Lower leg skin (tissue), 4 donors: ENCODE measurements at regions not wholly inside any gene's neighbourhood (a gene's known extent, or its start where the extent isn't known, plus 50 kb on each side); places are given as distances from the start of the nearest gene placed in this dataset.

Source experiments
- DNase-seq, 2 donors: peaks; one replicate each; pipeline ENCODE4 v3.0.0-alpha.2; 2019; ENCODE audit warnings: low spot score in 2 of 2
- H3K4me3 ChIP-seq: fragments of 200-600 bp; sonication (generic); 2 replicates; pipeline ENCODE4 v1.5.1; 2017; ENCODE audit warnings: mild to moderate bottlenecking, low read depth; ENCODE audit not compliant: poor library complexity, severe bottlenecking
- POLR2A ChIP-seq, 2 donors: fragments of 450-650 bp; IDR thresholded peaks; one replicate each; pipeline ENCODE4 v1.6.1; 2016 to 2017; ENCODE audit warnings: antibody characterized with exemption in 2 of 2, mild to moderate bottlenecking in 1 of 2, moderate library complexity in 1 of 2
- WGBS, 2 donors: methylation state at CpG; one replicate each; pipeline ENCODE4 v1.1.5; 2018; 5-methylcytosine and 5-hydroxymethylcytosine counted together
- intact Hi-C: fragments of 100-400 bp; cut with DNase I; formaldehyde crosslinking; loops from one replicate; pipeline ENCODE4 v1.15.0; 2023; ENCODE audit warnings: low total_unique reads
- TF ChIP-seq, protein P1 (sequence below), 3 donors: fragments of 450-650 bp; IDR thresholded peaks; one replicate each; pipeline ENCODE4 v1.5.1; 2016; ENCODE audit warnings: antibody characterized with exemption in 3 of 3, mild to moderate bottlenecking in 3 of 3, moderate library complexity in 2 of 3

DNA sequence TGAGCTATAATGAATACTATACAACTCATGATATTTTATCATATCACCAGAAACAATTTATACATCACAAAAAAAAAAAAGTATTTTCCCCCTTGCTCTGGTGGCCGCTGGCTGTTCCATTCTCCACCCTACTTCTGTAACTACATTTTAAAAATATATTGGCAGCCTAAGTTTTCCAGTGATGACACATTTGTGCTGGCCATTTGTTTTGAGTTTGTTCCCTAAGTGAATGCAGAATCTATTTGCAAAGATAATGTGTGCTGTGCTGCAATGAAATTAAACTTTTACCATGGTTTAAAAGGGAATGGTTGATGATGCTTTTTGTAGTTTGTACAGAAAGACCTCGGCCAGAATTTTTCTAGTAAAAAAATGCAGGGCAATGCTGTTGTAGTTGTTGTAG is 1092.8 kb downstream of the TMTC2 start:
- intact Hi-C loops: no loop called here
- H3K4me3 ChIP-seq: no peak overlapping the region
- no peak for DNase-seq
- 59 to 60% methylated on average over 2 of the region's 2 CpGs for WGBS, 2 donors
- TF ChIP-seq, protein P1, sequence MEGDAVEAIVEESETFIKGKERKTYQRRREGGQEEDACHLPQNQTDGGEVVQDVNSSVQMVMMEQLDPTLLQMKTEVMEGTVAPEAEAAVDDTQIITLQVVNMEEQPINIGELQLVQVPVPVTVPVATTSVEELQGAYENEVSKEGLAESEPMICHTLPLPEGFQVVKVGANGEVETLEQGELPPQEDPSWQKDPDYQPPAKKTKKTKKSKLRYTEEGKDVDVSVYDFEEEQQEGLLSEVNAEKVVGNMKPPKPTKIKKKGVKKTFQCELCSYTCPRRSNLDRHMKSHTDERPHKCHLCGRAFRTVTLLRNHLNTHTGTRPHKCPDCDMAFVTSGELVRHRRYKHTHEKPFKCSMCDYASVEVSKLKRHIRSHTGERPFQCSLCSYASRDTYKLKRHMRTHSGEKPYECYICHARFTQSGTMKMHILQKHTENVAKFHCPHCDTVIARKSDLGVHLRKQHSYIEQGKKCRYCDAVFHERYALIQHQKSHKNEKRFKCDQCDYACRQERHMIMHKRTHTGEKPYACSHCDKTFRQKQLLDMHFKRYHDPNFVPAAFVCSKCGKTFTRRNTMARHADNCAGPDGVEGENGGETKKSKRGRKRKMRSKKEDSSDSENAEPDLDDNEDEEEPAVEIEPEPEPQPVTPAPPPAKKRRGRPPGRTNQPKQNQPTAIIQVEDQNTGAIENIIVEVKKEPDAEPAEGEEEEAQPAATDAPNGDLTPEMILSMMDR (IDR thresholded peaks at IDR 0.05): no peak
- TF ChIP-seq POLR2A (IDR thresholded peaks at IDR 0.05): no peak

DNA sequence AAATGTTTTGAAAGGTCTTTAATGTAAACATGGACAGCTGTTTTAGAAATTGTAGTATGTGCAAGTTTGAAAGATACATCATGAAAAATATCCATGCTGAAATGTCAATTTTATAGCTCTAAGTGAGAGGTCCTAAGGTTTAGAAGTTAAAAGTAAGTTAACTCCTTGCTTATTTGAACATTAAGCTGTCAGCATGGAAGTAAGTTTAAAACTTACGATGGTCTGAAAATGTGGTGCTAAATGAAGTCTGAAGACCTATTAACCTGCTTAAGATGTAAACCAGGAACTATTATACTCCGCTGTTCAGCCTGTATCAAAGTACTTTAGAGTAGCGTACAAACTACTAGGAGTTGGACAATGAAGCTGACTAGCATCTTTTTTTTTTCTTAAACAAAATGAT is 1082.4 kb downstream of the TMTC2 start:
- no peak overlapping the region for H3K4me3 ChIP-seq
- no peak for DNase-seq
- TF ChIP-seq, protein P1 (IDR thresholded peaks at IDR 0.05): no peak
- no peak for TF ChIP-seq POLR2A (IDR thresholded peaks at IDR 0.05)
- 87 to 88% methylated on average over 3 of the region's 3 CpGs for WGBS, 2 donors
- intact Hi-C loops: no loop called here

DNA sequence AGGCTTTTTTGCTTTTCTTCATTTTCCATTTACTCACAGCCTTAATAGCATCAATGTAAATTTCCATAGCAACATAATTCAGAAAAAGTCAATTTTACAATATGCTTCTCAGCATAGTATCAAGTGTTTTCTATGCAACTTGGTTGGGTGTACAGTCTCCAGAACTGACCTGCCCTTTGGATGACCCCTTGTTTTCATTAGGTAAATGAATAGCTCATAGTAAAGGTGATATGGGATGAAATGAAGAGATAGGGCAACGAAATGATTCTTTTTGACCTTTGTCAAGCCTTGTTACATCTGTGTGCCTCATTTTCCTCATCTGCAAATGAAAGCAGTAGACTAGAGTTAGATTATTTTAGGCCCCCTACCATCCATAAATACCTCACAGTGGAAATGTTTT is 1081.0 kb downstream of the TMTC2 start:
- DNase-seq: no peak
- H3K4me3 ChIP-seq: no peak overlapping the region
- WGBS, 2 donors: 53 to 59% methylated on average over 1 of the region's 1 CpG
- TF ChIP-seq, protein P1 (IDR thresholded peaks at IDR 0.05): no peak
- no peak for TF ChIP-seq POLR2A (IDR thresholded peaks at IDR 0.05)
- intact Hi-C loops: no loop called here

DNA sequence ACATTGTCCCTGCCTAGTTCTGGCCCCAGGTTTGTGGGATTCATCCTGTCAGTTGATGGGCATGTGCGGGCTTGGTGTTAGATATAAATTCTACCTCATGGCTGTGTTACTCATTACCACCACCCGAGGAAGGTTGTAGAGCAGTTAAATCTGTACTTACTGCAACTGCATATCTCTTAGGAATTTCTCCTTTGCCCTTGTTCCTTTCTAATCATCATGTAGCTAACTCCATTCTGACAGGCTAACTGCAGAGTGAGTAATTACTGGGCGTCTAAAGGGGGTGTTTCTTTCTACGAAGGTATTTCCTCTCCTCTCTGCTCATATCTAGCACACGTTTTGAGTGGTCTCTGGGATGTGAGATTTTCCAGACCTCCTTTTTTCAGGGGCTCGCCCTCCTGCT is 1076.7 kb downstream of the TMTC2 start:
- no peak overlapping the region for H3K4me3 ChIP-seq
- intact Hi-C loops: no loop called here
- DNase-seq: no peak
- WGBS, 2 donors: 60 to 66% methylated on average over 6 of the region's 6 CpGs
- no peak for TF ChIP-seq POLR2A (IDR thresholded peaks at IDR 0.05)
- TF ChIP-seq, protein P1 (IDR thresholded peaks at IDR 0.05): no peak

DNA sequence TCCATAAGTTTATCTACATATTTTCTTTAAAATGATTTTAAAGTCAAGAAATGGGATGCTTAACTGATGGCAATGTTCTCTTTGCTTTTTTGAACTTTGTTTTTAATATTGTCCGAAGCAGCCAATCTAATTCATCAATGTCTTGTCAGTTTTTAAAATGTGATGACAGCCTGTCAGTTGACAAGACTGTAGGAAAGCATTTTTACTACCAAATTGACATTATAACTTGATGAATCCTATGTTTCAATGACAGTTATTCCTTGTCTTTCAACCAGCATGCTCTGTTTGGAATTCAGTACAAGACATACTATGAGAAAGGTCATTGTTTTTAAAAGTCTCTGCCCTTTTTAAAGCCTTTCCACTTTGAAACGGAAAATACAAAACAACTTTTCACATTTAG is 1073.2 kb downstream of the TMTC2 start:
- intact Hi-C loops: no loop called here
- no peak for TF ChIP-seq POLR2A (IDR thresholded peaks at IDR 0.05)
- TF ChIP-seq, protein P1 (IDR thresholded peaks at IDR 0.05): no peak
- DNase-seq: no peak
- no peak overlapping the region for H3K4me3 ChIP-seq
- WGBS, 2 donors: 59 to 62% methylated on average over 2 of the region's 2 CpGs

DNA sequence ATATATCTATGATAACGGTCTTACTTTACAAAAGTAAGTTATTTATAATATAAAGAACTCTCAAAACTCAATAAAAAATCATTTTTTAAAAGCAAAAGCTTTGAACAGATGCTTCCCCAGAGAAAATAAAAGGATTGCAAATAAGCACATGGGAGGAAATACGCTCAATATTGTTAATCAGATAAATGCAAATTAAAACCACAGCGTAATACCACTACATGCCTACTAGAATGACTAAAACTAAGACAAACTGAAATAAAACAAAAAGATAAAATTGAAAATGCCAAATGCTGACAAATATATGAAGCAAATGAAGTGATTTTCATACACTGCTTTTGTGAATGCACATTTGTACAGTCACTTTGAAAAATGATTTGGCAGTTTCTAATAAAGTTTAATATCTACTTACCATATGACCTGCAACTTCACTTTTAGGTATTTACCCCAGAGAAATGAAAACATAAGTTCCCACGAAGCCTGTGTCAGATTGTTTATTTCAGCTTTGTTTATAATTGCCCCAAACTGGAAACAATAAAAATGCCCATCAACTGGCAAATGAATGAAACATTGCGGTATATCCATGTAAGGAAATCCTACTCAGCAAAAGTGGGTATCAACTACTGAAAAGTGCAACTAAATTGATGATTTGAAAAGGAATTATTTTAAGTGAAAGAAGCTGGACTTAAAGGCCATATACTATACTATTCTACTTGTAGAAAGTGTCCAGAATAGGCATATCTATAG is 1072.4 kb downstream of the TMTC2 start:
- no peak for TF ChIP-seq POLR2A (IDR thresholded peaks at IDR 0.05)
- TF ChIP-seq, protein P1 (IDR thresholded peaks at IDR 0.05): no peak
- intact Hi-C loops: no loop called here
- H3K4me3 ChIP-seq: no peak overlapping the region
- WGBS, 2 donors: 64 to 77% methylated on average over 5 of the region's 5 CpGs
- no peak for DNase-seq
